GM12865 (cell line): ENCODE measurements at regions not wholly inside any gene's neighbourhood (a gene's known extent, or its start where the extent isn't known, plus 50 kb on each side); places are given as distances from the start of the nearest gene placed in this dataset.

ENCODE experiments used
- DNase-seq: peaks from one replicate; pipeline ENCODE4 v3.0.0; 2010; ENCODE audit warnings: low read depth
- H3K4me3 ChIP-seq: 2 replicates; pipeline ENCODE4 v1.5.1; 2011; ENCODE audit warnings: mild to moderate bottlenecking, low read depth, low read length, control low read depth
- TF ChIP-seq, protein P1 (sequence below): IDR thresholded peaks from 2 replicates; pipeline ENCODE4 v1.5.1; 2011; ENCODE audit warnings: low read length, control low read depth, low read depth, inconsistent platforms; ENCODE audit not compliant: insufficient read depth; ENCODE audit errors: missing control alignments

DNA sequence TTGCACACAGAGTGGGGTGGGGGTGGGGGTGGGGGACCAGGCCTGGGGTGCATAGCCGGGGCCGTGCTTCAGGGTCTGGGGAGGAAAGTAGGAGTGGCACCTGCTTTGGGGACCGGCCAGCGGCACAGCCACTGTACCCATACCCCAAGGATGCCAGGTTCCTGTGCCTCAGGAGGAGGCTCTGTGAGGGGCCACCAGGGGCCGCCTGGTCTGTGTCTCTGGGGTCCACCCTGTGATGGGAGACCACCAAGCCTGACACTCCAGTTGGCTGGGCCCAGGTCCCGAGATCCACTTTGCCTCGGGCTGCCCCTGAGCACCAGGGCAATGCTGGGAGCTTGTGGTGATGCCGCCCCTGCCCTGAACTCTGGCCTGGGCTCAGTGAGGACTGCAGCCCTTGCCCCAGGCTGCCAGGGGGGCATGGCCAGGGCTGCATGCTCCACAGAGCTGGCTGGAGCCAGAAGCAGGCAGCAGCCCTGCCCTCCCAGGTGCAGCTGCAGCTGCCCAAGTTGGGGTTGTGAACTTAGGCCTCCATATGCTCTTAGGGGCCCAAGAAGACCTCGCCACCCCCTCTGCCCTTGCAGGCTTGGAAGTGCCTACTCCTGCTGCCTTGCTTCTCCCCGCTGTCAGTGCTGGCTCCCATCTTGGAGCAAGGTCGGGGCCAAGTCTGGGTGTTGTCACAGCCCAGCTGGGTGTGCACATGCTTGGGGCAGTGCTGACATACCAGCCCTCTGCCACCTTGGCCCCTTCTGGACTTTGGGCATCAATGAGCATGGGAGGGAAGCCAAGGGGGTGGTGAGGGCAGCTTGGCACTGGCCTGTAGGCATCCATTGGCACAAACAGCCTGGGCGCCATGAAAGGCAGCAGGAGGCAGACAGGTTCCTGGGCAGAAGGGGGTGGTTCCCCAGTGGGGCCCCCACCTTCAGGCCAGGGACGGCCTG is 123.3 kb upstream of the THY1 start:
- TF ChIP-seq, protein P1, sequence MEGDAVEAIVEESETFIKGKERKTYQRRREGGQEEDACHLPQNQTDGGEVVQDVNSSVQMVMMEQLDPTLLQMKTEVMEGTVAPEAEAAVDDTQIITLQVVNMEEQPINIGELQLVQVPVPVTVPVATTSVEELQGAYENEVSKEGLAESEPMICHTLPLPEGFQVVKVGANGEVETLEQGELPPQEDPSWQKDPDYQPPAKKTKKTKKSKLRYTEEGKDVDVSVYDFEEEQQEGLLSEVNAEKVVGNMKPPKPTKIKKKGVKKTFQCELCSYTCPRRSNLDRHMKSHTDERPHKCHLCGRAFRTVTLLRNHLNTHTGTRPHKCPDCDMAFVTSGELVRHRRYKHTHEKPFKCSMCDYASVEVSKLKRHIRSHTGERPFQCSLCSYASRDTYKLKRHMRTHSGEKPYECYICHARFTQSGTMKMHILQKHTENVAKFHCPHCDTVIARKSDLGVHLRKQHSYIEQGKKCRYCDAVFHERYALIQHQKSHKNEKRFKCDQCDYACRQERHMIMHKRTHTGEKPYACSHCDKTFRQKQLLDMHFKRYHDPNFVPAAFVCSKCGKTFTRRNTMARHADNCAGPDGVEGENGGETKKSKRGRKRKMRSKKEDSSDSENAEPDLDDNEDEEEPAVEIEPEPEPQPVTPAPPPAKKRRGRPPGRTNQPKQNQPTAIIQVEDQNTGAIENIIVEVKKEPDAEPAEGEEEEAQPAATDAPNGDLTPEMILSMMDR = no peak
- H3K4me3 ChIP-seq = no peak overlapping the region
- no peak for DNase-seq

DNA sequence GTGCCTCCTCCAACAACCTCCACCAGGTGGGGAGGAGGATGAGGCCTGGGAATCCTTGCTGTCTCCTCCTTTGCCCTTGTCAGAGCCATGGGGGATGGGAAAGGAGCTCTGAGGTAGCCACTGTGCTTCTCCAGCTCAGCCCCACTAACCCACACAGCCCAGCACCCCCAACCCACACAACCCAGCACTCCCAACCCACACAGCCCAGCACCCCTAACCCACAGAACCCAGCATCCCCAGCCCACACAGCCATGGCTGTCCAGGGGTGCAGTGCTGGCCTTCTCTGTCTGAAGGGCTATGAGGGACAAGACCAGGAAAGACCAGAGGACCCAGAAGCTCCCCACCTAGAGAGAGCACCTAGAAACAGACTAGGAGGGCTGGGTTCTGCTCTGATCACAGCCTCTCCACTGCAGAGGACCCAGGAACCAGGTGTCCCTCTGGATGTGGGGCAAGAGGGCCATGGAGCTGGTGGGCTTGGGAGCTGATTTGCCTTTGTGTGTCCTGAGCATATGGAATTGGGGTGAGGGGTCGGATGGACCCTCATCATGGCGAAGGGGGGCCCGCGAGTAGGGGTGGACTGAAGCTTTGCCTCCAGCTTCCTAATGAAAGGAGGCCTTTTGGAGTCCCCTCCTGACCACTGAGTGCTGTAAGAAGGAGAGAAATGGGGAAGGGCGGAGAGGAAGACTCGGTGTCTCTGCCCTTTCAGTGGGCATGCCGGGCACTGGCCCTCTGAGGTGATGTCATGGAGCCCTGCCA is 117.6 kb upstream of the THY1 start:
- no peak for DNase-seq
- TF ChIP-seq, protein P1 = no peak
- no peak overlapping the region for H3K4me3 ChIP-seq

DNA sequence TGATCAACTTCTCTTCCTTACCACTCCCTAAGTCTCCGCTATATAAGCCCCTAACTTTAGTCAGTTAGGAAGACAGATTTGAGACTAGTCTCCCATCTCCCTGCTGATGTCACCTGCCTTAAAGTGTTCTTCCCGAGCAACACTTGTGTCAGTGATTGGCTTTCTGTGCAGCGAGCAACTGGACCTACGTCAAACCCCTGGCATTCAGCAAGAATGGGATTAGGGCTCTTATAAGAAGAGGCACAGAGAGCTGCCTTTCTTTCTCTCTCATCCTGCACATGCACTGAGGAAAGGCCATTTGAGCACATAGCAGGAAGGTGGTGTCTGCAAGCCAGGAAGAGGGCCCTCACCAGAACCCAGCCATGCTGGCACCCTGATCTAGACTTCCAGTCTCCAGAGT is 116.6 kb upstream of the THY1 start:
- H3K4me3 ChIP-seq = no peak overlapping the region
- DNase-seq = no peak
- TF ChIP-seq, protein P1 = no peak

DNA sequence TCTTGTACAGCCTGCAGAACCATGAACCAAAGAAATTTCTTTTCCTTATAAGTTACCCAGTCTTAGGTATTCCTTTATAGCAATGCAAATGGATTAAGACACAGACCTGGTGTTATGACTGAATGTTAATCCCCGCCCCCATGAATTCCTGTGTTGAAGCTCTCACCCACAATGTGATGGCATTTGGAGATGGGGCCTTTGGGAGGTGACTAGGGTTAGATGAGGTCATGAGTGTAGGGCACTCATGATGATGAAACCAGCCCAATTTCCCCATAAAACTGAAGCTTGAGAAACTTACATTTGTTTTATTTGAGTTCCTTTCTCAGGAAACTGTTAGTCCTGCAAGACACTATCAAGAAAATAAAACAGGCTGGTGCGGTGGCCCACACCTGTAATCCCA is 115.8 kb upstream of the THY1 start:
- H3K4me3 ChIP-seq = no peak overlapping the region
- no peak for DNase-seq
- TF ChIP-seq, protein P1 = no peak

DNA sequence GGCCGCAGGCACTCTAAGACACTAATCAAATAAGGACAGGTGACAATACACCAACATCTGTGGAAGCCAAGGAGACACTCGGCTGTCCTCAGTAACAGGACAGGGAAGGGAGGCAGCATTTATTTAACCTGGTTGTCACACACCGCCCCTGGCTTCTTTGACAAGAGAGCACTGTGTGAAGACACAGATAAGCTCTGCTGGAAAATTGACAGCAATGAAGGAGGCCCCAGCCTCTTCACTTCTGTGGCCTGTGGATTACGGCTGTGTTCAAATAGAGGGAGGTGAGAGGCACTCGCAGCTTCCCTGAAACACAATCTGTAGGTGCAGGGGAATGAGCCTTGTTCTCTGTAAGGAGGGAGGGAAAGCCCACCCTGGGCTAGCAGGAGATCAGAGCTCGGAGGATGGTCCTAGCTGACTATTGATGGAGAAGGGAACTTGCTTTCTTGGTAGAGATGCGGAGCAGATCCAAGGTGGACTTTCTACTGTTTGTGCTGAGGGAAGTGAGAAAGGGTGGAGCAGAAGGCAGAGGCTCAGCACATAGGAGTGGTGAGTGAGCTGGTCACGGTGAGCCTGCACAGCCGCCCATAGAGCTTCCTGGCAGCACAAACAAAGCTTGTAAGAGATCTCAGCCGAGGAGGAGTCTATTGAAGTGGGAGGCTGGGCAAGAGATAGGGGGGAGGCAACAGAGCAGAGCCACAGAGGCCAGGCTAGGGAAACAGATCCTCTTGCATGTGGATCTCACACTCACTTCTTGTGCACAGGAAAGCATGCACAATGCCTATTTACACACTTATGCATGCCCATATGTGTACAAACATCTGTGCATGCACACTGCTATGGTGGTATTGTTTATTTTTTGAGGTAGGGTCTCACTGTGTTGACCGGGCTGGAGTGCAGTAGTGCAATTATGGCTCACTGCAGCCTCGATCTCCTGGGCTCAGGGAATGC is 114.6 kb upstream of the THY1 start:
- no peak overlapping the region for H3K4me3 ChIP-seq
- TF ChIP-seq, protein P1 = no peak
- no peak for DNase-seq

DNA sequence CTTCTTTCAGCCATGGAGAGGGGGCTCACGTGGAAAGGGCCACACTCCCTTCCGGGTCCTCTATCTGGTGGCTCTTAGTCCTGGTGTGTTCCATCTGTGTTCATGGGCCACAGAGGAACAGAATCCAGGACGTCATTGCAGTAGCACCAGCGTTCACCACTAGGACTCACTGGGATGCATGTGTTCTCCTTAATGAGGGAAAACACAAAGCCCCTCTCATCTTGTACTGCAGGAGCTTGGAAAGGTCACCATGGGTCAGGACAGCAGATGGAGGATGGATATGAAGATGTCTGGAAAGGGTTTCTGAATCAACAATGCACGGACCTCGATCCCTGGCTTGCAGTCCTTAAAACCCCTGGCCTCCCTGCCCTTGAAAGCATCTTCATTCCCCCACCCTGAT is 113.8 kb upstream of the THY1 start:
- H3K4me3 ChIP-seq = no peak overlapping the region
- no peak for DNase-seq

More for the DNA sequence above, 113.8 kb upstream of the THY1 start:
- TF ChIP-seq, protein P1 = no peak
